Dendritic cell treated with granulocyte-macrophage colony-stimulating factor and Interleukin-4, amounts not matched to agents 40 ng/mL and 50 ng/mL, for 4 days (primary cell): ENCODE measurements at regions not wholly inside any gene's neighbourhood (a gene's known extent, or its start where the extent isn't known, plus 50 kb on each side); places are given as distances from the start of the nearest gene placed in this dataset.
"Not testable (repeated sequence)": the region's sequence is repeated elsewhere in the genome, so short reads cannot be mapped to it uniquely, and the experiment has no call there.

Experiments used
- H3K27ac Mint-ChIP-seq: one replicate; pipeline ENCODE4 v1.8.0; 2022; ENCODE audit warnings: mild to moderate bottlenecking, mixed read lengths
- H3K27me3 Mint-ChIP-seq: one replicate; pipeline ENCODE4 v1.8.0; 2022; ENCODE audit warnings: mild to moderate bottlenecking, mixed read lengths
- H3K36me3 Mint-ChIP-seq: one replicate; pipeline ENCODE4 v1.8.0; 2022; ENCODE audit warnings: low read depth, mixed read lengths
- H3K4me1 Mint-ChIP-seq: one replicate; pipeline ENCODE4 v1.8.0; 2022; ENCODE audit warnings: low read depth, mixed read lengths
- H3K4me3 Mint-ChIP-seq: one replicate; pipeline ENCODE4 v1.8.0; 2022; ENCODE audit warnings: mild to moderate bottlenecking, moderate library complexity, mixed read lengths
- H3K9me3 Mint-ChIP-seq: one replicate; pipeline ENCODE4 v1.8.0; 2022; ENCODE audit warnings: mixed read lengths
- intact Hi-C: fragments of 100-400 bp; cut with micrococcal nuclease; formaldehyde crosslinking; loops from one replicate; pipeline ENCODE4 v1.15.0; 2022

GRCh38 chr1:66475940-66476339 is 58.0 kb upstream of the SGIP1 start:
- H3K4me3 Mint-ChIP-seq: no peak overlapping the region
- intact Hi-C loops: no loop called here
- H3K27me3 Mint-ChIP-seq: no peaks in the 10 kb centered on the region
- peaks cover 12% of the 10 kb centered on the region for H3K9me3 Mint-ChIP-seq
- no peaks in the 10 kb centered on the region for H3K4me1 Mint-ChIP-seq
- H3K27ac Mint-ChIP-seq: no peak overlapping the region
- H3K36me3 Mint-ChIP-seq: no peaks in the 10 kb centered on the region

GRCh38 chr1:66476774-66477173 is 57.2 kb upstream of the SGIP1 start:
- peaks cover 12% of the 10 kb centered on the region for H3K9me3 Mint-ChIP-seq
- H3K4me3 Mint-ChIP-seq: no peak overlapping the region
- no peaks in the 10 kb centered on the region for H3K4me1 Mint-ChIP-seq
- H3K27me3 Mint-ChIP-seq: no peaks in the 10 kb centered on the region
- H3K27ac Mint-ChIP-seq: no peak overlapping the region
- intact Hi-C loops: no loop called here
- no peaks in the 10 kb centered on the region for H3K36me3 Mint-ChIP-seq

- Mint-ChIP-seq H3K27ac (no peak overlapping the region), H3K9me3 (peaks cover 12% of the 10 kb centered on the region), H3K4me1 (no peaks in the 10 kb centered on the region), H3K36me3 (no peaks in the 10 kb centered on the region), H3K4me3 (no peak overlapping the region), H3K27me3 (no peaks in the 10 kb centered on the region)
- intact Hi-C loops: no loop called here
Measured at GRCh38 chr1:66478116-66478515, 55.8 kb upstream of the SGIP1 start.

GRCh38 chr1:66480162-66480561 is 53.8 kb upstream of the SGIP1 start:
- no peak overlapping the region for H3K4me3 Mint-ChIP-seq
- no peaks in the 10 kb centered on the region for H3K36me3 Mint-ChIP-seq
- intact Hi-C loops: no loop called here
- no peak overlapping the region for H3K27ac Mint-ChIP-seq
- H3K9me3 Mint-ChIP-seq: peaks cover 12% of the 10 kb centered on the region
- no peaks in the 10 kb centered on the region for H3K4me1 Mint-ChIP-seq
- no peaks in the 10 kb centered on the region for H3K27me3 Mint-ChIP-seq

- not testable (repeated sequence) for H3K4me3 Mint-ChIP-seq, H3K27ac Mint-ChIP-seq, H3K9me3 Mint-ChIP-seq
Measured at GRCh38 chr1:66481215-66481614, 52.7 kb upstream of the SGIP1 start.

More at GRCh38 chr1:66481215-66481614, 52.7 kb upstream of the SGIP1 start:
- H3K36me3 Mint-ChIP-seq, H3K4me1 Mint-ChIP-seq, intact Hi-C loops, H3K27me3 Mint-ChIP-seq: not testable (repeated sequence)
